COR-L47 (cell line): ENCODE measurements at regions not wholly inside any gene's neighbourhood (a gene's known extent, or its start where the extent isn't known, plus 50 kb on each side); places are given as distances from the start of the nearest gene placed in this dataset.
"Not testable (repeated sequence)": the region's sequence is repeated elsewhere in the genome, so short reads cannot be mapped to it uniquely, and the experiment has no call there.

Experiments used
- DNase-seq: peaks from one replicate; lab custom pipeline; 2025; lab: John Stamatoyannopoulos, UW

DNA sequence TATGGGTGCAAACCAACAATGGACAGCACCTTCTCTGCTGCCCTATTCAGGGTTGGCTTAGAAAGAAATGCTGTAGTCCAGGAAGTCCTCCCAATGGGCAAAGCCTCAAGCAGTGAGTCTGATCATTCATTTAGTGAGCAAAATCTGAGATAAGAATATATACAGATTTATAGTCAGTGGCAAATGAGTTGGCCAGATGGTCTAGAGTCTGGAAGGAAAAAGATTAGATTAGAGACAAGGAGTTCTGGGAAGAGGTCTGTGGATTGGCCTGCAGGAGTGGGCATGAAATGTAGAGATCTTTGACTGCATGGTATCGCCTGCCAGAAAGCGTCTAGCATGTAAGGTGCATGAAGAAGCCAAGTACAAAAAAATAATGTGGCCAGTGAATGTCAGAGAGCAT is 201.9 kb upstream of the PTER start:
- DNase-seq: no peak

GRCh38 chr10:16242446-16242845 is 194.4 kb upstream of the PTER start:
- no peak for DNase-seq

GRCh38 chr10:16242859-16243613 is 193.8 kb upstream of the PTER start:
- DNase-seq: no peak

- DNase-seq: not testable (repeated sequence)
Observed at GRCh38 chr10:16250136-16250535, 186.7 kb upstream of the PTER start.

DNA sequence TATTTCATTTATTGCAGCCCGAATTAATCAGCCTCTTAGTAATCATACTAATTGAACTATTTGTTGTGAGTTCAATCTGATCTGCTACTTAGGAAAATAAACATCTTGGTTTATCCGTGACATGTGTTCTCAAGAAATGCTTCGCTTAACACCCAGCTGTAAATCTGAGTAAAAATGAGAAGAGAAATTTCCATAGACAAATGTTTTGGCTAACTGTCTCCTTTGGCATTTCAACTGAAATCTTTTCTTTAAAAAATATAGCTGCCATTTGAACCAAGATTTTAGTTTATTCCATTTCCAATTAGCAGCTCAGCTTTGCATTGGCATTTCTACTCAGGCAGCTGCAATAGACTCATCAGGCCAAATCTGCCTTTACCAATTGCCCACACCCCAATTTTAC is 180.5 kb upstream of the PTER start:
- DNase-seq: no peak

DNA sequence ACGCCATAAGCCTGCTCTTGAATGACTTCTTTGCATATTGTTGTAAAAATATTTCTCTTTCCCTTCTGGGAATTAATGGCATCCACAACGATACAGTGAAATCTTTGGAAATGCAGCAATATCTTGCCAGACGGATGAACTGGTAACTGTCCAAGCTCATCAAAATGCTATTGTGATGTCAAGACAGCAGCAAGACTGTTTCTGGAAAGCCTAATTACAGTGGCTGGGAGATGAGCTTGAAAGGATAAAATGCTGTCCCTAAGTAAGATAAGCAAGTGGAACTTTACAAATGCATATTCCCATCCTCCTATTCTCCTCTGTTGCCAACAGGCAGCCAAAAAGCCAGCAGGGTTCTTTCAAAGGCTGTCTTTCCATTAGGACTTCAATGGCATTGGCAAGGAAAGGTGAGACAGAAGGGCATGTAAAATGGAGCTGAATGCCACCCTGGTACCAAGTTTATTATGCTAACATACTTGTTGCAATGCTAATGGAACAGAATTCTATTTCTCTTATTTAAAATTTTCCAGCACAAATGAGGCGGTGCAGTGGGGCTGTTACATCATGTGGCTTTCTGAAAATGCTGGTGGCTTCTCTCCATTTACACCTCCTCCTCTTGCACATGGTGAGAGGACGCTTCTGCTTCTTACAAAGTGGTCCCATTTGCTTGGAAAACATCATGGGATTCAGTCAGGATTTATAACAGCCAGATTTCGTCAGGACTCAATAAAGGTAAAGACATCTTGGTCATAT is 178.3 kb upstream of the PTER start:
- no peak for DNase-seq

DNA sequence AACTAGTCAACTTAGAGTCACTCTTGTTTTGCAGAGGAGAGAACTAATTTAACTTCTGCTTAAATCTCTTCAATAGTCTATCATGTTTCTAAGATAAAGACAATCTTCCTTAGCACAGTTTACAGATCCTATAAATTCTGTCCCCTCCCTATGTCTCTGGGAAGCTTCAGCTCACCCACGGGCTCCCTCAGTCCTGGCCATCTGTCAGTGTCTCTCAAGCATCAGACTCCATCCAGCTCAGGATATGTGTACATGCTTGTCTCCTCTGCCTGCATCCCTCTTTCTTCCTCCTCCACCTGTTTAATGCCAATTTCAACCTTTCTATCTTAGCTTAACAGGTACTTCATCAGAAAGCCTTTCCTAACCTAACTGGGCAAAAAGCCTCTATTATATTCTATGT is 177.1 kb upstream of the PTER start:
- DNase-seq: no peak

DNA sequence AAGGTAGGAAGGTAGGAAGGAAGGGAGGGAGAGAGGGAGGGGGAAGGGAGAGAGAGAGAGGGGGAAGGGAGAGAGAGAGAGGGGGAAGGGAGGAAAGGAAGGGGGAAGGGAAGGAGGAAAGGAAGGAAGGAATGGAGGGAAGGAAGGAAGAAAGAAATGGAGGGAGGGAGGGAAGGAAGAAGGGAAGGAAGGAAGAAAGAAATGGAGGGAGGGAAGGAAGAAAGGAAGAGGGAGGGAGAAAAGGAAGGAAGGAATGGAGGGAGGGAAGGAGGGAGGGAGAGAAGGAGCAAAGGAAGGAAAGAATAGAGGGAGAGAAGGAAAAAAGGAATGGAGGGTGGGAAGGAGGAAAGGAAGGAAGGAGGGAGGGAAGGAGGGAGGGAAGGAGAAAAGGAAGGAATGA is 176.4 kb upstream of the PTER start:
- no peak for DNase-seq

DNA sequence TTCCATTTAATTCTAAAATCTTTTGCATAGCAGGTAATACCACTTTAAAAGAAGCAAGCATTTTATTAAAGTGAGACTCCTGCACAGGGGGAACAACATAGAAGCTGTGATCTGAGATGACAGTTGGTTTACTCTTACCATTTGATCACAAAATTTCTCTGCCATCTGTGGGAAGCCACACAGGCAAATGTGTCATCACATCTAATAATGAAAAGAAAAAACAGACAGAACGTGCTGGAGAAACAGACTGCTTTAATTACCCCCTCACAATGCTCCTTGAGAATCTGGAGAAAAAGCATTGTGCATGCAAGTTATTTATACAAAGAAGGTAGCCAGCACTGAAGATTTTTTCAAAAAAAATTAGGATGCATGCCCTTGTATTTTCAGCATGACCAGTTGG is 165.2 kb upstream of the PTER start:
- DNase-seq: no peak

- DNase-seq: no peak
Observed at GRCh38 chr10:16274911-16275310, 161.9 kb upstream of the PTER start.

GRCh38 chr10:16280595-16280994 is 156.2 kb upstream of the PTER start:
- DNase-seq: no peak

GRCh38 chr10:16292366-16292765 is 144.4 kb upstream of the PTER start:
- no peak for DNase-seq

DNA sequence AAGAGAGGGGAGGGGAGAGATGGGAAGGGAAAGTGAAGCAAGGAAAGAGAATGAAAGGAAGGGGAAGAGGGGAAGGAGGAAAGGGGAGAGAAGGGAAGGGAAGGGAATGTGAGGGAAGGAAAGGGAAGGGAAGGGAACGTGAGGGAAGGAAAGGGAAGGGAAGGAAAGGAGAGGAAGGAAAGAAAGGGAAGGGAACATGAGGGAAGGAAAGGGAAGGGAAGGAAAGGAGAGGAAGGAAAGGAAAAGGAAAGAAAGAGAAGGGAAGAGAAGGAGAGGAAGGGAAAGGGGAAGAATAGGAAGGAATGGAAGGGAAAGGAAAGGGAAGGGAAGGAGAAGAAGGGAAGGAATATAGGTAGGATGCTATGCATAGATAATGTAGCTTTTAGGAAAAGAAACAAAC is 139.7 kb upstream of the PTER start:
- no peak for DNase-seq

- no peak for DNase-seq
Observed at GRCh38 chr10:16297642-16298041, 139.2 kb upstream of the PTER start.

GRCh38 chr10:16304311-16304710 is 132.5 kb upstream of the PTER start:
- no peak for DNase-seq

- DNase-seq: no peak
Observed at GRCh38 chr10:16310440-16310839, 126.4 kb upstream of the PTER start.

DNA sequence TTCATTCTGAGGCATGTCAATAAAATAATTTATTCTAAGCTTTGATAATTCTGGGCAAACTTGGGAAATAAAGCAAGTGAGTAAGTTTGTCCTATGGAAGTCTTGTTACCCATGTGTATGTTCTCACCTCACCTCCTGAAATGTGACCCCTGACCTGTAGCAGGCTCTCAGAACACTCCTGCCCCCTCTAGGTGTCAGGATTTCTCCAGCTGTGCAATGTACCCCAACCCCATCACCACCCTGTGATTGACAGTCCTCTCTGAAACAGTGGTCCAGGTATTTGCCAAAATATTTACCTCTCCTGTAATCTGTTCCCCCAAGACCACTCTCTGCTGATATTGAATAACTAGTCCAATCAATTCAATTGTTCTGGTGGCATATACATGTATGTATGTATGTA is 122.6 kb upstream of the PTER start:
- DNase-seq: no peak

DNA sequence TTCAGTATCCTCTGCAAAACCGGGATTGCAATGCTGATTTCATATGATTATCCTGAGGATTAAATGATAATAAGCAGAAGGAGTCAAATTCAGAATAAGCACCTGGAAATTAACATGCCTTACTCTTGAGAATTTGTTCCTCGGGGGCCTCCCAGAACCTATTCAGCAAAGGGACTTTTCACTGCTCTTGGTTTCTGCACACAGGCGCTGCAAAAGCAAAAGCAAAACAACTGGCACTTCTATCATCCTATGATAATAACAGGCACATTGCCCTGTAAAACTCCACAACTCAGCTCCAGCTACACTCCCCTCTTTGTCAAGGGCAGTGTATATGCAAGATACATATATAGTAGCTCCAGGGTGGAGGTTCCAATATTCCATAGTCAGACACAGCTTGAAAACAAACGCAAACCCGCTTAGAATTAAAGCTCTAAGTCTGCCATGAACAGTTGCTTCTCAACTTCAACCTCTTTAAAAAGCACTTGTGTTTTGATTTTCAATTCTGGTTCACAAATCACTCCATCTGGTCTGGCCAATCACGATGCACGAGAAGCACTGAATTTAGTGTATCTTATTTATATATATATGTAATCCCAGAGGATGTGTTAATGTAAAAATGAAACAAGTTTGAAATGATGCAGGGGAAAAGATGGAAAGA is 119.9 kb upstream of the PTER start:
- DNase-seq: no peak

DNA sequence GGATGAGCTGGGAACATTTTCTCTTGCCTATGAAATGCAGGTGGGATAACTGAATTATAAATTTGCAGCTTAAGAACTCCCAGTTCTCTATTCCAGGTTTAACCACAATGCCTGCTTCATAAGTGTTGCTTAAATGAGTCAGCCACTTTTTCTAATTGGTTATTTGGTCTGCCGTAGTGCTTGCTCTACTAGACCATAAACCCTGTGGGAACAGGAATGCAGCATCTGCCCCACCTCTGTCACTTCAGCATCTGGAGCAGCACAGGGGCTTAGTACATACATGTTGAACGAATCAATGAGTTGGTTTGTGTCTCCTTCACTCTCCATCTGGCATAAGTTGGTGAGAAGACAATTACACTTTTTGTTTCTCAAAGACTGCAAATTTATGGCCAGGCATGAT is 95.2 kb upstream of the PTER start:
- no peak for DNase-seq

DNA sequence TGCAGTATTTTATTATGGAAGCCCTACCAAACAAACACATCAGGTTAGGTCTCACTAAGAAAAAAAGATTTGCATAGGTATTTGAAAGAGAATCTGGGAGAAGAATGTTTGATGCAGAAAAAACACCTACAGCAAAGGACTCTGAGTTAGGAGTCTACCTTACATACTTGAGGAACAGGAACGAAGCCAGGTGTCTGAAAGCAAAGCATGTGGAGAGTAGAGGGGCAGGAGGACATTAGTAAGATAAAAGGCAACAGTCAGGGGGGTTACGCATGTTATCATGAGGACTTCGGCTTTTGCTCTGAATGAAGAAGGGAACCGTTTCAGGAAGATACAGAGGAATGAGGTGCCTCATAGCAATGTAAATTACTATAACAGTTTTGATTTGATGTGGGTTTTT is 87.9 kb upstream of the PTER start:
- no peak for DNase-seq

GRCh38 chr10:16352146-16352545 is 84.7 kb upstream of the PTER start:
- DNase-seq: no peak

- DNase-seq: no peak
Observed at GRCh38 chr10:16360001-16360400, 76.8 kb upstream of the PTER start.

- no peak for DNase-seq
Observed at GRCh38 chr10:16360425-16360824, 76.4 kb upstream of the PTER start.
